ENCODE measurements at regions not wholly inside any gene's neighbourhood (a gene's known extent, or its start where the extent isn't known, plus 50 kb on each side); places are given as distances from the start of the nearest gene placed in this dataset.

DNA sequence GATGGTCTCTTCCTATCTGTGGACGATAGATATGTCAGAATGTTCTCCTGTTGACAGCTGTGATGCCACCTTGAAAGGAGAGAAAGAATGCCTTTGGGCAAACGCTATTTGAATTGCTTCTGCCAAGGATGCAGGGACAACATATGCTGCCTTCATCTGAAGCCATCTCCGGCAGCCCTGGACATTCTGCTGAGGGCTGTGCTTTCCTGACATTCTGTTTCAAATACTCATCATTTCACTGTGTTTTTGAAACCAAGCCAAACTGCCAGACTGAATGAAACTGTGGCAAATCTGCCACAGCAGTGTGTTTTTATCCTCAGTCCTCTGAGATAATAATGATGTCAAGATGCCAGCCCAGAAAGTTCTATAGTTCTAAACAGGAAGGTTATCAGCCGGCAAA is 85.8 kb upstream of the BCAT1 start:
- H3K9me3 ChIP-seq (ENCODE audit: control insufficient read depth in 1 of 2, low read length in 2 of 2), result no peaks in the 10 kb centered on the region
- POLR2A ChIA-PET (ENCODE audit: partially characterized antibody), result no interaction called here
- intact Hi-C loops (cut with micrococcal nuclease), result no loop called here
- H3K4me3 ChIP-seq (ENCODE audit: low read length in 2 of 2), result no peak overlapping the region
- H3K4me1 ChIP-seq (ENCODE audit: insufficient read depth, low read length), result no peaks in the 10 kb centered on the region
- DNase-seq, result no peak
- H3K4me3 Mint-ChIP-seq, result no peak overlapping the region
- no peaks in the 10 kb centered on the region for H3K36me3 Mint-ChIP-seq
- H3K27ac Mint-ChIP-seq, result no peak overlapping the region
- H3K27ac ChIP-seq (ENCODE audit: low read depth, low read length), result no peak overlapping the region
- no peaks in the 10 kb centered on the region for H3K4me1 Mint-ChIP-seq
- no peaks in the 10 kb centered on the region for H3K36me3 ChIP-seq (ENCODE audit: insufficient read depth, low read length)
- H3K27me3 Mint-ChIP-seq, result peaks cover 9 to 11% of the 10 kb centered on the region in 2 donors
- CTCF ChIA-PET (ENCODE audit: partially characterized antibody), result no interaction called here
- no peaks in the 10 kb centered on the region for H3K27me3 ChIP-seq (ENCODE audit: insufficient read depth, low read length)
- H3K9me3 Mint-ChIP-seq, result no peaks in the 10 kb centered on the region

DNA sequence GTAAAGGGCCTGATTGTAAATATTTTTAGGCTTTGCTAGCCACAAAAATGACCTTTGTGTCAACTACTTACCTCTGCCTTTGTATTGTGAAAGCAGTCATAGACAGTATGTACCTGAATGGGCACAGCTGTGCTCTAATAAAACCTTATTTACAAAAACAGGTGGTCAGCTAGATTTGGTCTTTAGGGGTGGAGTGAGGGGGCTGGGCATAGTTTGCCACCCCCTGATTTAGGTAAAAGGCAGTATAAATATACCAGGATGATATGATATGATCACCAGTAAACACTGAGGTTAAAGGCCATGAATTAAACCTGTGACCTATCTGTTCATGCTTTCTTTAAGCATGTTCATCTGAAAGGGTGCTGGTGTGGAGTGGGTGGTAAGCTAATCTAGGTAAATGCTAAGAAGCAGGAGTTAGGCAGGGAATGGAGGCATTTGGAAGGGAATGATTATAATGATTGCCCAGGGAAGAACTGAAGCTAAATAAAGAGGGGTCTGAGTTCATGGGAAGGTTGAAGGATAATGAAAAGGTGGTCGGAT is 77.1 kb upstream of the BCAT1 start:
- POLR2A ChIA-PET (ENCODE audit: partially characterized antibody), result no interaction called here

DNA sequence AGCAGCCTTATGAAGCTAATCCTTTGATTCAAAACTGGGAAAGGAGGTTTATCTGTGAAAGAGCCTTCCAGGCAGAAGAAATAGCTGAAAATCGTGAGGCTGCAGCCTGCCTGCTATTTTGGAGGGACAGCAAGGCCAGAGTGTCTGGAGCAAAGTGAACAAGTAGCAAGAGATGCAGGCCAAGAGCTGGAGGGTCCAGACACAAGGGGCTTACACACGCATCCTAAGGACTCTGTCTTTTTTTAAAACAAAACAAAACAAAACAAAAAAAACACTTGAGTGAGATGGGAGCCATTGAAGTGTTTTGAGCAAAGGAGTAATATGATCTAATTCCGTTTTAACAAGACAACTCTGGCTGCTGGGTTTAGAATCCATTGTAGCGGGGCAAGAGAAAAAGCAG is 76.4 kb upstream of the BCAT1 start:
- no peaks in the 10 kb centered on the region for H3K36me3 Mint-ChIP-seq
- no peak for DNase-seq
- Histone ChIP-seq H3K9me3 (ENCODE audit: control insufficient read depth in 1 of 2, low read length in 2 of 2) (no peaks in the 10 kb centered on the region), H3K4me1 (ENCODE audit: insufficient read depth, low read length) (no peaks in the 10 kb centered on the region), H3K4me3 (ENCODE audit: low read length in 2 of 2) (no peak overlapping the region), H3K36me3 (ENCODE audit: insufficient read depth, low read length) (no peaks in the 10 kb centered on the region), H3K27ac (ENCODE audit: low read depth, low read length) (no peak overlapping the region), H3K27me3 (ENCODE audit: insufficient read depth, low read length) (no peaks in the 10 kb centered on the region)
- H3K27ac Mint-ChIP-seq, result no peak overlapping the region
- CTCF ChIA-PET (ENCODE audit: partially characterized antibody), result interaction anchor here (0.6 to 1.2 kb wide), 5 partner anchors 8 to 104 kb away, joined by 3 to 5 read pairs (median 4); a partner anchor contains a TSS
- H3K9me3 Mint-ChIP-seq, result no peaks in the 10 kb centered on the region
- no peaks in the 10 kb centered on the region for H3K4me1 Mint-ChIP-seq
- intact Hi-C loops (cut with micrococcal nuclease), result no loop called here
- peaks cover 0 to 3% of the 10 kb centered on the region in 2 donors for H3K27me3 Mint-ChIP-seq
- no peak overlapping the region for H3K4me3 Mint-ChIP-seq
- POLR2A ChIA-PET (ENCODE audit: partially characterized antibody), result interaction anchor here (1.2 kb wide), 1 partner anchor 26 kb away, joined by 3 read pairs; no protein-coding TSS in a partner anchor

More for the DNA sequence above, 77.1 kb upstream of the BCAT1 start:
- H3K9me3 ChIP-seq (ENCODE audit: control insufficient read depth in 1 of 2, low read length in 2 of 2), result no peaks in the 10 kb centered on the region
- CTCF ChIA-PET (ENCODE audit: partially characterized antibody), result interaction anchor here (1.1 to 1.2 kb wide), 2 partner anchors 26 to 33 kb away, joined by 5 read pairs; a partner anchor contains a TSS
- no peak overlapping the region for H3K27ac ChIP-seq (ENCODE audit: low read depth, low read length)
- Mint-ChIP-seq H3K27ac (no peak overlapping the region), H3K4me1 (no peaks in the 10 kb centered on the region), H3K9me3 (no peaks in the 10 kb centered on the region), H3K27me3 (no peaks in the 10 kb centered on the region), H3K36me3 (no peaks in the 10 kb centered on the region), H3K4me3 (no peak overlapping the region)
- intact Hi-C loops (cut with micrococcal nuclease), result no loop called here
- DNase-seq, result no peak
- H3K4me3 ChIP-seq (ENCODE audit: low read length in 2 of 2), result no peak overlapping the region
- H3K4me1 ChIP-seq (ENCODE audit: insufficient read depth, low read length), result no peaks in the 10 kb centered on the region
- no peaks in the 10 kb centered on the region for H3K27me3 ChIP-seq (ENCODE audit: insufficient read depth, low read length)
- no peaks in the 10 kb centered on the region for H3K36me3 ChIP-seq (ENCODE audit: insufficient read depth, low read length)

DNA sequence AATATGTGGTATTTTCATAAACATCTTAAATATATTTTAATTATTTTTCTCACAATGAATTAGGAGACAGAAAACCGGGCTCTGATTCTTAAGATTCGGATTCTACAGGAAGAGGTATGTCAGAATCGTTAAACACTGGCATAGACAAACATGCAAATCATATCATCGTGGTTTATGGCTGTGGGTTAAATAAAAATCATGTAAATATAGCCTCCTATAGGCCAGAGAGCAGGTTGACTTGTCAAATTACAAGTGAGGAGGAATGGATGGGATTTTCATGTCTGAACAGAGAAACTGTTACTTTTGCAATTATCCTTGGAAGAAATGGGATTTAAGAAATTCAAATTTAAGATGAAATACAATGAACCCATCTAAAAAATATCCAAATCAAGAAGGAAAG is 74.9 kb upstream of the BCAT1 start:
- H3K9me3 ChIP-seq (ENCODE audit: control insufficient read depth in 1 of 2, low read length in 2 of 2), result no peaks in the 10 kb centered on the region
- H3K4me3 ChIP-seq (ENCODE audit: low read length in 2 of 2), result no peak overlapping the region
- intact Hi-C loops (cut with micrococcal nuclease), result no loop called here
- no peak for DNase-seq
- Mint-ChIP-seq H3K36me3 (no peaks in the 10 kb centered on the region), H3K27ac (no peak overlapping the region), H3K27me3 (peaks cover 5 to 7% of the 10 kb centered on the region in 2 donors), H3K4me3 (no peak overlapping the region), H3K9me3 (peaks cover 0 to 13% (median 5%) of the 10 kb centered on the region in 8 donors), H3K4me1 (no peaks in the 10 kb centered on the region)
- no peaks in the 10 kb centered on the region for H3K27me3 ChIP-seq (ENCODE audit: insufficient read depth, low read length)
- ChIA-PET CTCF (ENCODE audit: partially characterized antibody) (no interaction called here), POLR2A (ENCODE audit: partially characterized antibody) (interaction anchor here (1.2 kb wide), 1 partner anchor 28 kb away, joined by 3 read pairs; no protein-coding TSS in a partner anchor)
- no peaks in the 10 kb centered on the region for H3K4me1 ChIP-seq (ENCODE audit: insufficient read depth, low read length)
- H3K27ac ChIP-seq (ENCODE audit: low read depth, low read length), result no peak overlapping the region
- H3K36me3 ChIP-seq (ENCODE audit: insufficient read depth, low read length), result no peaks in the 10 kb centered on the region

DNA sequence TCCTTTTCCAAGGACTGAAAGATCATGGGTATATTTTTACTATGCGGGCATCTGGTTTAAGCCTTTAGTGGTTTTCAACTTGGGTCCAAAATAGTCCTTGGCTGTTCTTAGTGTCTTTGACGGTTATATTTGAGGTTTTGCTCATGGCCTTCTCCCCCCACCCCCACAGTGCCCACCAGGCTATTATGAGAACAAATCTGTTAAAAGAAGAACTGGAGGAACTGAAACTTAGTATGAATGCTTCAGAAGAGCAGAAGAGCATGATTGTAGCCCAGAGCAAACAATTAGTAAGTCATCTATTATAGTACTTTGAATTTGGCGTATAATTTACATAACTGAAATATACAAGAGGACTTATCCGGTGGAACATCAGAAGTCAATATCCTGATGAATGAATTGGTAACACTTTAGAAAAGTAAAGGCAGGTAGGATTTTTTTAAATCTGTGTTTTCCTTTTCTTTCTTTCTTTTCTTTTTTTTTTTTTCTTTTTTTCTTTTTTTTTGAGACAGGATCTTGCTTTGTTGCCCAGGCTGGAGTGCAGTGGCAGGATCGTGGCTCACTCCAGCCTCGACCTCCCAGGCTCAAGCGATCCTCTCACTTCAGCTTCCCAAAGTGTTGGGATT is 71.8 kb upstream of the BCAT1 start:
- Histone ChIP-seq H3K27ac (ENCODE audit: low read depth, low read length) (no peak overlapping the region), H3K36me3 (ENCODE audit: insufficient read depth, low read length) (no peaks in the 10 kb centered on the region), H3K4me3 (ENCODE audit: low read length in 2 of 2) (no peak overlapping the region), H3K4me1 (ENCODE audit: insufficient read depth, low read length) (no peaks in the 10 kb centered on the region), H3K27me3 (ENCODE audit: insufficient read depth, low read length) (no peaks in the 10 kb centered on the region), H3K9me3 (ENCODE audit: control insufficient read depth in 1 of 2, low read length in 2 of 2) (no peaks in the 10 kb centered on the region)
- H3K4me1 Mint-ChIP-seq, result no peaks in the 10 kb centered on the region
- peaks cover 0 to 16% (median 5%) of the 10 kb centered on the region in 8 donors for H3K9me3 Mint-ChIP-seq
- no peak for DNase-seq
- H3K36me3 Mint-ChIP-seq, result no peaks in the 10 kb centered on the region
- CTCF ChIA-PET (ENCODE audit: partially characterized antibody), result no interaction called here
- peaks cover 7 to 11% of the 10 kb centered on the region in 2 donors for H3K27me3 Mint-ChIP-seq
- no peak overlapping the region for H3K27ac Mint-ChIP-seq
- intact Hi-C loops (cut with micrococcal nuclease), result no loop called here
- no peak overlapping the region for H3K4me3 Mint-ChIP-seq
- POLR2A ChIA-PET (ENCODE audit: partially characterized antibody), result no interaction called here

DNA sequence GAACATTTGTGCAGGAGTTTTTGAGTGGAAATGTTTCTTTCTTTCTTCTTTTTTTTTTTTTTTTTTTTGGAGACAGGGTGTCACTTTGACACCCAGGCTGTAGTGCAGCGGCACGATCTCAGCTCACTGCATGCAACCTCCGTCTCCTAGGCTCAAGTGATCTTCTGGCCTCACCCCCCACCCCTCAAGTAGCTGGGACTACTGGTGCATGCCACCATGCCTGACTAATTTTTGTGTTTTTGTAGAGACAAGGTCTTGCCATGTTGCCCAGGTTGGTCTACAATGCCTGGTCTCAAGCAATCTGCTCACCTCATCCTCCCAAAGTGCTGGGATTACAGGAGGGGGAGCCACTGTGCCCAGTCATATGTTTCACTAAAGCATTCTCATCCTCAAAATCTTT is 69.2 kb upstream of the BCAT1 start:
- no peaks in the 10 kb centered on the region for H3K36me3 Mint-ChIP-seq
- no peak overlapping the region for H3K27ac Mint-ChIP-seq
- H3K9me3 ChIP-seq (ENCODE audit: control insufficient read depth in 1 of 2, low read length in 2 of 2), result no peaks in the 10 kb centered on the region
- no peak overlapping the region for H3K4me3 ChIP-seq (ENCODE audit: low read length in 2 of 2)
- H3K27me3 Mint-ChIP-seq, result peaks cover 7 to 11% of the 10 kb centered on the region in 2 donors
- H3K4me1 Mint-ChIP-seq, result no peaks in the 10 kb centered on the region
- no peak for DNase-seq
- H3K36me3 ChIP-seq (ENCODE audit: insufficient read depth, low read length), result no peaks in the 10 kb centered on the region
- POLR2A ChIA-PET (ENCODE audit: partially characterized antibody), result no interaction called here
- peaks cover 0 to 16% (median 5%) of the 10 kb centered on the region in 8 donors for H3K9me3 Mint-ChIP-seq
- H3K27ac ChIP-seq (ENCODE audit: low read depth, low read length), result no peak overlapping the region
- CTCF ChIA-PET (ENCODE audit: partially characterized antibody), result no interaction called here
- no peaks in the 10 kb centered on the region for H3K4me1 ChIP-seq (ENCODE audit: insufficient read depth, low read length)
- H3K27me3 ChIP-seq (ENCODE audit: insufficient read depth, low read length), result no peaks in the 10 kb centered on the region
- intact Hi-C loops (cut with micrococcal nuclease), result no loop called here
- H3K4me3 Mint-ChIP-seq, result no peak overlapping the region

DNA sequence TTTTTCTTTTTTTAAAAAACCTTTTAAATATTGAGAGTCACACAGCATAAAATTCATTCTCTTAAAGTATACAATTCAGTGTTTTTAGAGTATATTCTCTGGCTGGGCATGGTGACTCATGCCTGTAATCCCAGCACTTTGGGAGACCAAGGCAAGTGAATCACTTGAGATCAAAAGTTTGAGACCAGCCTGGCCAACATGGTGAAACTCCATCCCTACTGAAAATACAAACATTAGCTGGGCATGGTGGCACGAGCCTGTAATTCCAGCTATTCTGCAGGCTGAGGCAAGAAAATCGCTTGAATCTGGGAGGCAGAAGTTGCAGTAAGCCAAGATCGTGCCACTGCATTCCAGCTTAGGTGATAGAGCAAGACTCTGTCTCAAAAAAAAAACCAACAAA is 68.4 kb upstream of the BCAT1 start:
- no peaks in the 10 kb centered on the region for H3K9me3 ChIP-seq (ENCODE audit: control insufficient read depth in 1 of 2, low read length in 2 of 2)
- peaks cover 7 to 11% of the 10 kb centered on the region in 2 donors for H3K27me3 Mint-ChIP-seq
- H3K4me1 ChIP-seq (ENCODE audit: insufficient read depth, low read length), result no peaks in the 10 kb centered on the region
- intact Hi-C loops (cut with micrococcal nuclease), result no loop called here
- peaks cover 0 to 16% (median 5%) of the 10 kb centered on the region in 8 donors for H3K9me3 Mint-ChIP-seq
- no peaks in the 10 kb centered on the region for H3K36me3 Mint-ChIP-seq
- H3K27me3 ChIP-seq (ENCODE audit: insufficient read depth, low read length), result no peaks in the 10 kb centered on the region
- no peak overlapping the region for H3K27ac ChIP-seq (ENCODE audit: low read depth, low read length)
- no peak overlapping the region for H3K27ac Mint-ChIP-seq
- no peaks in the 10 kb centered on the region for H3K36me3 ChIP-seq (ENCODE audit: insufficient read depth, low read length)
- ChIA-PET CTCF (ENCODE audit: partially characterized antibody) (interaction anchor here (0.6 kb wide), 1 partner anchor 76 kb away, joined by 3 read pairs; no protein-coding TSS in a partner anchor), POLR2A (ENCODE audit: partially characterized antibody) (no interaction called here)
- no peak overlapping the region for H3K4me3 Mint-ChIP-seq
- no peaks in the 10 kb centered on the region for H3K4me1 Mint-ChIP-seq
- no peak overlapping the region for H3K4me3 ChIP-seq (ENCODE audit: low read length in 2 of 2)
- DNase-seq, result no peak
